ENCODE measurements at regions not wholly inside any gene's neighbourhood (a gene's known extent, or its start where the extent isn't known, plus 50 kb on each side); places are given as distances from the start of the nearest gene placed in this dataset.

DNA sequence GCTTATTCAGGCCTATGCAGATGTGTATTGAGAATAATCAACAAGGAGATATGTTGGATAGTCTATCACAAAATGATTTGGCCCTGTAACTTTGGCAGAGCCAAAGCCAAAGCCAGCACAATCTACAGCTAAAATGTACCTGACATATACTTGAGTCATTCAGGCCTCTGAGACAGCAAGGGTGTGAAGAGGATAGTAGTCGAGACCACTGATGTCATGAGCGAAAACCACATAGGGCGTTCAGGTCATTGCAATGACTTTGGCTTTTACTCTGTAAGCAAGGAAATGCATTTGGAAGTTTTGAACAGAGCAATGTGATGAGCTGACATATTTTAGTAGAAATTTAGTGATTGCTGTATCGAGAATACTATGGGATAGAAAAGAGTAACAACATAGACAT, 579.6 kb downstream of the AMY1C start:
- peaks cover 0 to 17% of the 10 kb centered on the region in 2 experiments; a peak in 3 of 5 replicates for H3K9me3 Mint-ChIP-seq
- H3K27me3 ChIP-seq (ENCODE audit: insufficient read depth, low read length), result no peaks in the 10 kb centered on the region

More for the DNA sequence above, 579.6 kb downstream of the AMY1C start:
- Mint-ChIP-seq H3K4me3 (no peak overlapping the region), H3K4me1 (no peaks in the 10 kb centered on the region), H3K27ac (no peak overlapping the region), H3K36me3 (ENCODE audit: insufficient read depth in 1 of 3, low read depth in 3 of 3) (no peaks in the 10 kb centered on the region; a peak in 1 of 7 replicates), H3K27me3 (ENCODE audit: low read depth) (no peaks in the 10 kb centered on the region)
- Histone ChIP-seq H2BK5ac (ENCODE audit: insufficient read length, low read length) (no peak overlapping the region), H2BK12ac (ENCODE audit: insufficient read length, low read depth, low read length) (no peak overlapping the region), H3K18ac (ENCODE audit: insufficient read length, low read depth, low read length) (no peak overlapping the region), H4K8ac (replicated peaks; ENCODE audit: insufficient read length, low read depth, low read length) (no peak overlapping the region), H2BK20ac (ENCODE audit: low read depth, low read length, poor library complexity, severe bottlenecking) (no peak overlapping the region), H3K79me2 (ENCODE audit: insufficient read depth, low read length) (no peaks in the 10 kb centered on the region), H3K9ac (ENCODE audit: extremely low read depth, insufficient read length, low read length) (no peak overlapping the region), H3K14ac (ENCODE audit: insufficient read depth, low read length) (no peak overlapping the region), H4K5ac (ENCODE audit: insufficient read length, low read depth, low read length) (no peak overlapping the region), H2BK120ac (ENCODE audit: low read depth, low read length, poor library complexity, severe bottlenecking) (no peak overlapping the region), H2BK15ac (ENCODE audit: low read depth, low read length) (no peak overlapping the region), H3T11ph (ENCODE audit: low read length) (no peak overlapping the region), H4K91ac (ENCODE audit: insufficient read length, low read depth, low read length) (no peak overlapping the region), H3K9me3 (ENCODE audit: control insufficient read depth, low read depth, low read length) (no peaks in the 10 kb centered on the region), H2AK5ac (ENCODE audit: insufficient read length, low read length) (no peak overlapping the region), H3K23me2 (ENCODE audit: insufficient read length, low read depth, low read length, poor library complexity, severe bottlenecking) (no peaks in the 10 kb centered on the region), H3K4me1 (ENCODE audit: insufficient read depth, low read length) (no peaks in the 10 kb centered on the region), H3K4me2 (ENCODE audit: insufficient read depth, insufficient read length, low read length) (no peak overlapping the region), H3K56ac (ENCODE audit: insufficient read length, low read depth, low read length) (no peak overlapping the region), H3K23ac (ENCODE audit: insufficient read length, low read depth, low read length) (no peak overlapping the region), H2AFZ (ENCODE audit: low read length) (no peak overlapping the region), H4K20me1 (ENCODE audit: control insufficient read depth, insufficient read depth, insufficient read length) (no peaks in the 10 kb centered on the region), H3K27ac (ENCODE audit: insufficient read length, low read depth, low read length) (no peak overlapping the region), H3K79me1 (ENCODE audit: insufficient read depth, low read depth, low read length, poor library complexity, severe bottlenecking) (no peaks in the 10 kb centered on the region), H3K4ac (ENCODE audit: low read depth, low read length) (no peak overlapping the region)
- no peak for DNase-seq
- WGBS (ENCODE audit: extremely low coverage, insufficient read length, low lambda C conversion rate), result no CpG with 5 or more reads among the region's 4 CpGs
- TF ChIP-seq, protein P1, sequence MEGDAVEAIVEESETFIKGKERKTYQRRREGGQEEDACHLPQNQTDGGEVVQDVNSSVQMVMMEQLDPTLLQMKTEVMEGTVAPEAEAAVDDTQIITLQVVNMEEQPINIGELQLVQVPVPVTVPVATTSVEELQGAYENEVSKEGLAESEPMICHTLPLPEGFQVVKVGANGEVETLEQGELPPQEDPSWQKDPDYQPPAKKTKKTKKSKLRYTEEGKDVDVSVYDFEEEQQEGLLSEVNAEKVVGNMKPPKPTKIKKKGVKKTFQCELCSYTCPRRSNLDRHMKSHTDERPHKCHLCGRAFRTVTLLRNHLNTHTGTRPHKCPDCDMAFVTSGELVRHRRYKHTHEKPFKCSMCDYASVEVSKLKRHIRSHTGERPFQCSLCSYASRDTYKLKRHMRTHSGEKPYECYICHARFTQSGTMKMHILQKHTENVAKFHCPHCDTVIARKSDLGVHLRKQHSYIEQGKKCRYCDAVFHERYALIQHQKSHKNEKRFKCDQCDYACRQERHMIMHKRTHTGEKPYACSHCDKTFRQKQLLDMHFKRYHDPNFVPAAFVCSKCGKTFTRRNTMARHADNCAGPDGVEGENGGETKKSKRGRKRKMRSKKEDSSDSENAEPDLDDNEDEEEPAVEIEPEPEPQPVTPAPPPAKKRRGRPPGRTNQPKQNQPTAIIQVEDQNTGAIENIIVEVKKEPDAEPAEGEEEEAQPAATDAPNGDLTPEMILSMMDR (conservative IDR thresholded peaks at IDR 0.05), result no peak

All from H9 (cell line).